SK-N-SH (cell line): ENCODE measurements at regions not wholly inside any gene's neighbourhood (a gene's known extent, or its start where the extent isn't known, plus 50 kb on each side); places are given as distances from the start of the nearest gene placed in this dataset.

ENCODE experiments used
- CTCF ChIA-PET: fragments of 300-600, 350-600 bp; formaldehyde crosslinking; extraction: SDS; loops from one replicate; lab custom pipeline; 2021; lab: Yijun Ruan, JAX
- POLR2A ChIA-PET: fragments of 350-600 bp; sonication (Branson Sonifier 250); formaldehyde crosslinking; extraction: SDS; loops from one replicate; lab custom pipeline; 2020; ENCODE audit warnings: antibody characterized with exemption, inconsistent platforms; lab: Yijun Ruan, JAX
- DNase-seq: peaks from one replicate; pipeline ENCODE4 v3.0.0; 2012
- H2AFZ ChIP-seq: fragments of 200-600 bp; sonication (generic); 2 replicates; pipeline ENCODE4 v1.8.1; 2016; ENCODE audit warnings: antibody characterized with exemption, mild to moderate bottlenecking, low read depth
- H3F3A ChIP-seq: fragments of 200-600 bp; sonication (generic); replicated peaks from 2 replicates; pipeline ENCODE3; 2016; ENCODE audit warnings: antibody characterized with exemption, mild to moderate bottlenecking; ENCODE audit not compliant: insufficient read depth
- H3K27ac ChIP-seq, 2 experiments: fragments of 200-500 bp in 1 of 2; fragments of 200-600 bp in 1 of 2; sonication (Bioruptor generic) in 1 of 2; sonication (generic), shearing (Covaris generic) in 1 of 2; 2 replicates each; pipeline versions ENCODE4 v1.5.1 to v1.6.1; 2014 to 2016; ENCODE audit warnings: low read depth in 2 of 2, inconsistent platforms in 1 of 2, low read length in 1 of 2, mild to moderate bottlenecking in 1 of 2, mixed read lengths in 1 of 2
- H3K27me3 ChIP-seq: fragments of 200-600 bp; sonication (generic), shearing (Covaris generic); 2 replicates; pipeline ENCODE4 v1.6.1; 2016; ENCODE audit warnings: mixed run types; ENCODE audit not compliant: insufficient read depth
- H3K36me3 ChIP-seq, 2 experiments: fragments of 200-500 bp in 1 of 2; fragments of 200-600 bp in 1 of 2; sonication (Bioruptor generic) in 1 of 2; sonication (generic) in 1 of 2; replicated peaks in 1 of 2; 2 replicates each; pipeline versions ENCODE3 to v1.5.1; 2014 to 2016; ENCODE audit warnings: low read length in 1 of 2, mild to moderate bottlenecking in 1 of 2; ENCODE audit not compliant: insufficient read depth in 2 of 2, control insufficient read depth in 1 of 2
- H3K4me1 ChIP-seq, 2 experiments: fragments of 200-500 bp in 1 of 2; fragments of 200-600 bp in 1 of 2; sonication (Bioruptor generic) in 1 of 2; sonication (generic), shearing (Covaris generic) in 1 of 2; 2 replicates each; pipeline versions ENCODE4 v1.5.1 to v1.6.1; 2014 to 2016; ENCODE audit warnings: low read depth in 1 of 2, low read length in 1 of 2, mixed run types in 1 of 2; ENCODE audit not compliant: insufficient read depth in 2 of 2, control insufficient read depth in 1 of 2
- H3K4me2 ChIP-seq: fragments of 200-600 bp; sonication (generic), shearing (Covaris generic); 2 replicates; pipeline ENCODE4 v1.6.1; 2017; ENCODE audit warnings: mixed run types
- H3K4me3 ChIP-seq, 2 experiments: fragments of 200-500 bp in 1 of 2; fragments of 200-600 bp in 1 of 2; sonication (Bioruptor generic) in 1 of 2; sonication (generic), shearing (Covaris generic) in 1 of 2; 2 replicates each; pipeline versions ENCODE4 v1.5.1 to v1.8.1; 2014 to 2016; ENCODE audit warnings: low read depth in 2 of 2, inconsistent platforms in 1 of 2, low read length in 1 of 2, mild to moderate bottlenecking in 1 of 2, mixed read lengths in 1 of 2, moderate library complexity in 1 of 2
- H3K79me2 ChIP-seq: fragments of 200-600 bp; sonication (generic); 2 replicates; pipeline ENCODE4 v1.8.1; 2017; ENCODE audit warnings: mild to moderate bottlenecking; ENCODE audit not compliant: insufficient read depth
- H3K9ac ChIP-seq: fragments of 200-600 bp; sonication (generic); 2 replicates; pipeline ENCODE4 v1.6.1; 2017; ENCODE audit warnings: mixed run types
- H3K9me2 ChIP-seq: fragments of 200-600 bp; sonication (generic); 2 replicates; pipeline ENCODE4 v1.6.1; 2017; ENCODE audit warnings: mixed run types
- H3K9me3 ChIP-seq: fragments of 200-600 bp; sonication (generic); 2 replicates; pipeline ENCODE4 v1.6.1; 2017; ENCODE audit warnings: mixed run types, mild to moderate bottlenecking, moderate library complexity
- H4K20me1 ChIP-seq: fragments of 200-600 bp; sonication (generic); 2 replicates; pipeline ENCODE4 v1.6.1; 2017; ENCODE audit warnings: mild to moderate bottlenecking, mixed run types; ENCODE audit not compliant: insufficient read depth
- ELF1 ChIP-seq: IDR thresholded peaks from 2 replicates; pipeline ENCODE4 v1.4.0; 2012
- EP300 ChIP-seq, 2 experiments: IDR thresholded peaks; 2 replicates each; pipeline versions ENCODE4 v1.4.0 to v1.6.1; 2012; ENCODE audit warnings: borderline replicate concordance in 1 of 2, low read depth in 1 of 2, low read length in 1 of 2
- FOXM1 ChIP-seq: IDR thresholded peaks from 2 replicates; pipeline ENCODE4 v1.4.0; 2012; ENCODE audit warnings: low read depth, mild to moderate bottlenecking
- GABPA ChIP-seq: IDR thresholded peaks from 2 replicates; pipeline ENCODE4 v1.4.0; 2012; ENCODE audit warnings: low read depth, mild to moderate bottlenecking
- GATA2 ChIP-seq: sonication (generic); formaldehyde crosslinking; IDR thresholded peaks from 2 replicates; pipeline ENCODE4 v1.5.0; 2020; ENCODE audit warnings: mild to moderate bottlenecking, missing genetic modification reagents
- MEF2A ChIP-seq: IDR thresholded peaks from 2 replicates; pipeline ENCODE4 v1.4.0; 2012; ENCODE audit warnings: low read depth, borderline replicate concordance
- NFIC ChIP-seq: IDR thresholded peaks from 2 replicates; pipeline ENCODE4 v1.4.0; 2012; ENCODE audit warnings: borderline replicate concordance
- NRF1 ChIP-seq: IDR thresholded peaks from 2 replicates; pipeline ENCODE4 v1.6.1; 2012; ENCODE audit warnings: low read depth, mild to moderate bottlenecking, low read length
- POLR2AphosphoS5 ChIP-seq: IDR thresholded peaks from 2 replicates; pipeline ENCODE4 v1.6.1; 2012; ENCODE audit warnings: low read depth, low read length
- RAD21 ChIP-seq: IDR thresholded peaks from 2 replicates; pipeline ENCODE4 v1.6.1; 2012; ENCODE audit warnings: mild to moderate bottlenecking, low read length
- RCOR1 ChIP-seq: fragments of 150-350 bp; IDR thresholded peaks from 2 replicates; pipeline ENCODE4 v1.6.1; 2017; ENCODE audit warnings: antibody characterized with exemption, low read length
- SIN3A ChIP-seq: IDR thresholded peaks from 2 replicates; pipeline ENCODE4 v1.6.1; 2012; ENCODE audit warnings: low read depth, mild to moderate bottlenecking, low read length, moderate library complexity, borderline replicate concordance
- TAF1 ChIP-seq: IDR thresholded peaks from 2 replicates; pipeline ENCODE4 v1.6.1; 2012; ENCODE audit warnings: low read depth, mild to moderate bottlenecking, low read length, moderate library complexity, borderline replicate concordance
- TEAD4 ChIP-seq: IDR thresholded peaks from 2 replicates; pipeline ENCODE4 v1.4.0; 2012; ENCODE audit warnings: mild to moderate bottlenecking, borderline replicate concordance; ENCODE audit not compliant: insufficient read depth
- WGBS: methylation state at CpG from one replicate; pipeline ENCODE4 v1.1.6; 2017; ENCODE audit warnings: low lambda C conversion rate; 5-methylcytosine and 5-hydroxymethylcytosine counted together
- TF ChIP-seq, protein P1 (sequence below): IDR thresholded peaks from 2 replicates; pipeline ENCODE4; 2012
- TF ChIP-seq, protein P2 (sequence below): fragments of 150-350 bp; IDR thresholded peaks from 2 replicates; pipeline ENCODE4 v1.6.1; 2017; ENCODE audit warnings: antibody characterized with exemption, low read length, low read depth, borderline replicate concordance
- TF ChIP-seq, protein P3 (sequence below): IDR thresholded peaks from 2 replicates; pipeline ENCODE4 v1.4.0; 2012; ENCODE audit warnings: low read depth, borderline replicate concordance

DNA sequence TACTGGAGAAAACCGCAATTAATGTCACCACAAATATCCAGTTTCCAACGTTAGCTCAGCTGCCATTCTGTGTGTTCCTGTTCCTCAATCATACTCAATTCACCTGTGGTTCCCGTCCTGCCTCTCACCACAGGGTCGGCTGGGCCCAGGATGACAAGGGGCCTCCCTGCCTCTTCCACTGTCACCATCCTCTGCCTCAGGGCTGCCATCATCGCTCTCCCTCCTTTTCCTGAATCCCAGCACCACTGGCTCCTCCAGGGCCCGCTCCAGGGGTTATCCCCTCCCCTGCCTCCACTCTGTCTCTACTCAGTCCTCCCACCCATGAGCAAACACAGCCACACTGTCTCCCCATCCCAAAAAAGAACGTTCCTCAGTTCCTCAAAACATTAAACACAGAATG is 170.9 kb upstream of the NSMCE3 start:
- CTCF ChIA-PET: no interaction called here
- TF ChIP-seq POLR2AphosphoS5: no peak
- TF ChIP-seq, protein P1, sequence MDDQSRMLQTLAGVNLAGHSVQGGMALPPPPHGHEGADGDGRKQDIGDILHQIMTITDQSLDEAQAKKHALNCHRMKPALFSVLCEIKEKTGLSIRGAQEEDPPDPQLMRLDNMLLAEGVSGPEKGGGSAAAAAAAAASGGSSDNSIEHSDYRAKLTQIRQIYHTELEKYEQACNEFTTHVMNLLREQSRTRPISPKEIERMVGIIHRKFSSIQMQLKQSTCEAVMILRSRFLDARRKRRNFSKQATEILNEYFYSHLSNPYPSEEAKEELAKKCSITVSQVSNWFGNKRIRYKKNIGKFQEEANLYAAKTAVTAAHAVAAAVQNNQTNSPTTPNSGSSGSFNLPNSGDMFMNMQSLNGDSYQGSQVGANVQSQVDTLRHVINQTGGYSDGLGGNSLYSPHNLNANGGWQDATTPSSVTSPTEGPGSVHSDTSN: no peak
- TF ChIP-seq ELF1: no peak
- no peak for TF ChIP-seq SIN3A
- TF ChIP-seq MEF2A: no peak
- no peak for TF ChIP-seq RAD21
- no peak for TF ChIP-seq GATA2 (CRISPR knock-in tag)
- TF ChIP-seq EP300 (IDR thresholded peaks at IDR 0.05; ENCODE audit: borderline replicate concordance in 1 of 2, low read depth in 1 of 2, low read length in 1 of 2): no peak
- TF ChIP-seq, protein P2, sequence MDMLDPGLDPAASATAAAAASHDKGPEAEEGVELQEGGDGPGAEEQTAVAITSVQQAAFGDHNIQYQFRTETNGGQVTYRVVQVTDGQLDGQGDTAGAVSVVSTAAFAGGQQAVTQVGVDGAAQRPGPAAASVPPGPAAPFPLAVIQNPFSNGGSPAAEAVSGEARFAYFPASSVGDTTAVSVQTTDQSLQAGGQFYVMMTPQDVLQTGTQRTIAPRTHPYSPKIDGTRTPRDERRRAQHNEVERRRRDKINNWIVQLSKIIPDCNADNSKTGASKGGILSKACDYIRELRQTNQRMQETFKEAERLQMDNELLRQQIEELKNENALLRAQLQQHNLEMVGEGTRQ: no peak
- no peak for TF ChIP-seq TEAD4
- no peak for TF ChIP-seq FOXM1
- TF ChIP-seq NFIC: no peak
- TF ChIP-seq, all 33 proteins: peak for 0
- 39% methylated on average over 7 of the region's 7 CpGs for WGBS
- Histone ChIP-seq H2AFZ (no peak overlapping the region), H3K4me3 (no peak overlapping the region), H3K27ac (no peak overlapping the region), H3K27me3 (no peaks in the 10 kb centered on the region), H3K4me1 (no peaks in the 10 kb centered on the region), H3F3A (no peaks in the 10 kb centered on the region), H3K4me2 (no peak overlapping the region), H3K36me3 (no peaks in the 10 kb centered on the region), H3K9me2 (no peaks in the 10 kb centered on the region), H3K79me2 (no peaks in the 10 kb centered on the region), H3K9ac (no peak overlapping the region), H4K20me1 (no peaks in the 10 kb centered on the region), H3K9me3 (no peaks in the 10 kb centered on the region)
- no peak for DNase-seq
- POLR2A ChIA-PET: no interaction called here

DNA sequence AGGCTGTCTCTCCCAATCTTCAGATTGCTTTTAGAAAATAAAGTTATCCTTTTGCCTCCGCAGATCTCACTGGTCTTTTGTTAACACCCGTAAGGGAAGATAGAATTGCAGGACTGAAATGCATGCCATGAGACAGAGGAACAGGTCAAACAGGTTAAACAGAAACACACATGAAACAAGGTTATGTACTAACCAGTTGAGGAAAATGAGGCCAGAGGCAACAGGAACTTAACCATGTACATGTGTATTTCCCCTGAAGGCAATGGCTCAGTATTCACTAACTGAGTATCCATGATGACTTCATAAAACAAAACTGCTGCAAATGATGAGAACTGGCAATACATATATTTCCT is 169.1 kb upstream of the NSMCE3 start:
- no peak overlapping the region for H3K4me2 ChIP-seq
- no peak overlapping the region for H3K4me3 ChIP-seq
- H3K27me3 ChIP-seq: no peaks in the 10 kb centered on the region
- no peaks in the 10 kb centered on the region for H3F3A ChIP-seq
- H3K36me3 ChIP-seq: no peaks in the 10 kb centered on the region
- no peaks in the 10 kb centered on the region for H3K4me1 ChIP-seq
- TF ChIP-seq RAD21 (no peak), TAF1 (no peak), GABPA (no peak), POLR2AphosphoS5 (no peak), RCOR1 (no peak), ELF1 (no peak), NRF1 (no peak)
- TF ChIP-seq, protein P3, sequence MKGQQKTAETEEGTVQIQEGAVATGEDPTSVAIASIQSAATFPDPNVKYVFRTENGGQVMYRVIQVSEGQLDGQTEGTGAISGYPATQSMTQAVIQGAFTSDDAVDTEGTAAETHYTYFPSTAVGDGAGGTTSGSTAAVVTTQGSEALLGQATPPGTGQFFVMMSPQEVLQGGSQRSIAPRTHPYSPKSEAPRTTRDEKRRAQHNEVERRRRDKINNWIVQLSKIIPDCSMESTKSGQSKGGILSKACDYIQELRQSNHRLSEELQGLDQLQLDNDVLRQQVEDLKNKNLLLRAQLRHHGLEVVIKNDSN: no peak
- ChIA-PET CTCF (no interaction called here), POLR2A (no interaction called here)
- no peaks in the 10 kb centered on the region for H3K9me3 ChIP-seq
- no peaks in the 10 kb centered on the region for H3K79me2 ChIP-seq
- 18% methylated on average over 2 of the region's 2 CpGs for WGBS
- no peak overlapping the region for H3K9ac ChIP-seq
- H2AFZ ChIP-seq: no peak overlapping the region
- no peak overlapping the region for H3K27ac ChIP-seq
- no peaks in the 10 kb centered on the region for H3K9me2 ChIP-seq
- H4K20me1 ChIP-seq: no peaks in the 10 kb centered on the region
- no peak for DNase-seq
